Posterior vena cava (tissue), 2 donors: ENCODE measurements at regions not wholly inside any gene's neighbourhood (a gene's known extent, or its start where the extent isn't known, plus 50 kb on each side); places are given as distances from the start of the nearest gene placed in this dataset.

Experiments
- DNase-seq: peaks from one replicate; pipeline ENCODE4 v3.0.0-alpha.2; 2020; ENCODE audit warnings: low spot score
- intact Hi-C, 2 donors: fragments of 100-400 bp; cut with DNase I; formaldehyde crosslinking; loops; one replicate each; pipeline versions ENCODE4 v1.14.1 to v1.14.2; 2022 to 2023
- donor health status: DM: yes; HTN: yes; CAD: no.
- donor health status: DM: yes; HTN: yes; CAD: no.

DNA sequence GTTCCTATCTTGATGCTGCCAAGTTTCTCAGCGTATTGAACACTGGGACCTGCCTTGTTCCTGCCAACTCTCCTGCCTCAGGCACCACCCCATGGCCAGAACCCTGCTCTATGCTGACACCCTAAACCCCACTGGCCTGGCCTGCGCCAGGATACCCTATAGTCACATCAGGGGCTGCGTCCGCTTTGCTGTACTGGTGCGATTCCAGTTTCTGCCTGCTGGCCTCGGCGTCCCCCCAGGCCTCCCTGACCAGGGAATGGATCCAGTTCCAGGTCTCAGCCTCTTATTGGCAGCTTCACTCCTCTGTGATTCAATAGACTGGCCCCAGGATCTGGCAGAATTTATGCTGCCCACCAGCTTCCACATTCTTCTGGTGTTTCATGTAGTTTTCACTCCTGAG, 55.0 kb downstream of the GPR6 start:
- intact Hi-C loops = no loop called here
- no peak for DNase-seq

DNA sequence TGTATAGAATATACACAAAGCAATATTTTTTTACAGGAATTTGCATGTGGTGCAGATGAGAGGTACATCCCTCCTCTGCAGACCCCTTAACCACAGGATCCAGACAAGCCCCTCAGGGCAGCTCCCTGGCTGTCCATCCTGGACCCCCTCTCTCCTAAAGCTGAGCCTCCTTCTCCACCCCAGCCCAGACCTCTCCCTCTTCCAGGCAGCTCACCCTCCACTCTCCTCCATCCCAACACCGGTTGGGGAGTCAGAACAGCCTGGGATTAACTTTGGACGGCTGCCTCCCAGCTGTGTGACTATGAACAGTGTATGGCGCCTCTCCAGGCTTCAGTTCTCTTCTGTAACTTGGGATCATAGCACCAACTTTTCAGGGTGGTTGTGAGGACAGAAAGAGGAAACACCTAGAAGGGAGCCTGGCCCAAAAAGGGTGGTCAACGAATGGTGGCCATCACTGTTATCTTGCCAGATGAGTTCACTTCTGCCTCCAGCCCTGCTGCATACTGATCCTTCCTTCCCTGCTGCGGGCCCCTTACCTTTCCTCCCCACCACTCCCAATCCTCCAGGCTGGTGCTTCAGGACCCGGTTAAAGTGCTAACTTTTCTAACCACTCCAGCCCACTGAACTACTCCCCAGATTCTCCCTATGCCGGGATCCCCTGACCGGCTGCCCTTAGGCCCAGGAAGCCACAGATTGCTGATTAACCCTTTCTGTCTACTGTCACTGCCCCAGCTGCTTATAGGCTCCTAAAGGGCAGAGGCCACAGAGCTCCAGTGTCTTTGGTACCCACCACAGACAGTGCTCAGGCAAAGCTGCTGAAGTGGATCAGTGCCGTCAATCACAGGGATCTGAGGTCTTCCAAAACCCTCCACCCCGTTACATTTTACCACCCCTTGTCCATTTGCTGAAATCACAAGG, 55.9 kb downstream of the GPR6 start:
- intact Hi-C loops = no loop called here
- no peak for DNase-seq

DNA sequence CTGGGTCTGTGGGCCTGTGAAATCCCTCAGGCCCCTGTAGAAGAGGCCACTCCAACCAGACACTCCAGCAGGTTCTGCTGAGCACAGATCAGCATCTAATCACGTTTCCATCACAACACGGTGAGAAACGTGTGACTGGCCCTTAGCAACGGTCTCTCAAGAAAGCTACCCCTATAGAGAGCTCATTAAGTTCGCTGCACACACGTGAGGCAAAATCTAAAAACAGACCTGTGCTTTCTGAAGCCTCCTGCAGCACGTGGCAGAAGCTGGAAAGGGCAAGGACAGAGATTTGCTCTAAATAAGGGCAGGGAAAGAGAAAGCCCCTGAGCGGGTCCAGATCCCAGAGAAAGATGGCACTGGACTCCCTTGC, 56.5 kb downstream of the GPR6 start:
- intact Hi-C loops = loop anchor here in 1 of 2 donors (5.0 kb wide), 1 partner anchor 327 kb away; no protein-coding TSS in a partner anchor
- DNase-seq = no peak

- intact Hi-C loops = loop anchor here in 1 of 2 donors (5.0 kb wide), 1 partner anchor 328 kb away; no protein-coding TSS in a partner anchor
- DNase-seq = no peak
Observed at GRCh38 chr6:110035321-110035720, 57.2 kb downstream of the GPR6 start.

GRCh38 chr6:110036408-110037302, 58.5 kb downstream of the GPR6 start:
- intact Hi-C loops = loop anchor here in 1 of 2 donors (5.0 kb wide), 1 partner anchor 329 kb away; no protein-coding TSS in a partner anchor
- no peak for DNase-seq

- intact Hi-C loops = loop anchor here in 1 of 2 donors (5.0 kb wide), 1 partner anchor 331 kb away; no protein-coding TSS in a partner anchor
- no peak for DNase-seq
Observed at GRCh38 chr6:110037726-110038295, 59.7 kb downstream of the GPR6 start.

- intact Hi-C loops = loop anchor here in 1 of 2 donors (5.0 kb wide), 1 partner anchor 332 kb away; no protein-coding TSS in a partner anchor
- DNase-seq = peak; percentile 94
Observed at GRCh38 chr6:110039364-110039980, 61.4 kb downstream of the GPR6 start.

- intact Hi-C loops = loop anchor here in 1 of 2 donors (5.0 kb wide), 1 partner anchor 333 kb away; no protein-coding TSS in a partner anchor
- DNase-seq = no peak
Observed at GRCh38 chr6:110039981-110040383, 61.9 kb downstream of the GPR6 start.

DNA sequence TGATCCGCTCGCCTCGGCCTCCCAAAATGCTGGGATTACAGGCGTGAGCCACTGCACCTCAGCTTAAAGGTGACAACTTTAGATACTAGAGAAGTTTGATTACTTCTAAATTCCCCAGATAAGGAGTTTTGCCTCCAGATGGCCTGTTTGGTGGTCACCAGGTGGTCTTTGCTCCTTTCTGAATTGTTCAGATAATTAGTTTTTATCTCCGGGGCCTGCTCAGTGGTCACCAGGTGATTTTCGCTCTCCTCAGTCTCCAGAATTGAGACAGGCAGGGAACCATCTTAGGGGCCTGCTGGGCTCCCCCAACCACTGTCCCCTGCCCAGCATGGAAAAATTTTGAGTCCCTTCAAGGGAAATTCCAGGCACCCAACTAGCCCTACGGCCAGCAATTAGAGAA, 62.6 kb downstream of the GPR6 start:
- DNase-seq = no peak
- intact Hi-C loops = no loop called here

GRCh38 chr6:110041126-110041525, 63.0 kb downstream of the GPR6 start:
- DNase-seq = no peak
- intact Hi-C loops = no loop called here

- no peak for DNase-seq
- intact Hi-C loops = no loop called here
Observed at GRCh38 chr6:110041830-110042229, 63.7 kb downstream of the GPR6 start.

- no peak for DNase-seq
- intact Hi-C loops = no loop called here
Observed at GRCh38 chr6:110042670-110043296, 64.7 kb downstream of the GPR6 start.

GRCh38 chr6:110043366-110043994, 65.4 kb downstream of the GPR6 start:
- no peak for DNase-seq
- intact Hi-C loops = no loop called here

DNA sequence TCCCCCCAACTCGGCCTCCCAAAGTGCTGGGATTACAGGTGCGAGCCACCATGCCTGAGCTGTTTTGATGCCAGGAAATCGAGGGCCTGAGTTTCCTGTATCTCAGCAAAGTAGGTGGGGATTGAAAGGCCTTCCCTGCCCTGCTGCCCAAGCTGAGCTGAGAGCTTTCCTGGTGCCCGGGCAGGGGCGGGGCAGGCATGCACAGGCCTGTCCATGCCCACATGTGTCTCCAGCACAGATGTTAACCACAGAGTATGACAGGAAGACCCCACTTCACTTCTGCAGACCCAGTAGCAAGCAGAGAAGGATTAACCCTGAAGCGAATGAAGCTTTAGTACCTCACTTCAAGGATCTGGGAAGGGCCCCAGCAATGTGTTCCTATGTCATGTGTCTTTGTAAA, 66.0 kb downstream of the GPR6 start:
- no peak for DNase-seq
- intact Hi-C loops = no loop called here

DNA sequence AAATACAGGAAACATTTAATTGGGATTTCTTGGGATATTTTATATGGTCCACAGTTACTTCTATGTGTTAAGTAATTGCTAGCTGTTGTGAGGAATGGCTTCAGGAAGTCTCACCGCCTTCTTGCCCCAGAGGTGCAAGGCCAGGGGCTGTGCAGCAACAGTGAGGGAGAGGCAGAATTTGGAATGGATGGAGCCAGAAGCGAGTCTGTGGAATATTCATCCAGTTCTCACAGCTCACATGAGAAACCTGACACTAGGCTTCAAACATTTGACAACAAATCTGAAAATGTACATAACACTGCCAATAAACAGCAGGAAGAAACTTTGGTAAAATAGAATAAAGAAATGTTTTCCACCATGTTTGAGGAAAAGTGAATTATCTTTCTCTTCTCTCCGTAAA, 66.5 kb downstream of the GPR6 start:
- intact Hi-C loops = no loop called here

DNA sequence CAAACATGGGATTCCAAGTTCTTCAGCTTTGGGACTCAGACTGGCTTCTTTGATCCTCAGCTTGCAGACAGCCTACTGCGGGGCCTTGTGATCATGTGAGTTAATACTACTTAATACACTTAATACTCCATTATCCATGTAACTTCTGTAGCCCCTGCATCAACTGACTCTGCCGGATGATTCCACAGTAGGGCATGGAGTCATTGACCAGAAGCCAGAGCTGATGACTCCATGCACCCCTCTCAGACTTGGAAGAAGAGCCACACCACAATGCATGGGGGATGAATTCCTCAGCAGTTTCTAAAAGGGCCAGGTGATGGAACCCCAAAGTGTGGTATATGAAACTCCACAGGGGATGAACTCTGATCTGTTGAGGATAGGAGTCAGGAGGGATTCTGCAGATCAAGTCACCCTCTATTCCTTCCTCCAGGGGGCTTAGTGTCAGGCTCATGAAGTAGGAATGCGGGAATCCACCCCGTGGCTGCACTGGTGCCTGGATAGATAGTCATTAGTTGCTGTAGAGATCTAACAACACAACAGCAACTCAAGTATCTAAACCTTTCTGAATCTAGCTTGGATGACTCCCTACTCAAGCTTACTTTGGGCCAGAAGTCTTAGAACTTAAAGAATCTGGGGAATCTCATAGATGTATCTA, 70.2 kb downstream of the GPR6 start:
- intact Hi-C loops = no loop called here
- DNase-seq = no peak

More for the DNA sequence above, 66.5 kb downstream of the GPR6 start:
- no peak for DNase-seq

- intact Hi-C loops = no loop called here
- no peak for DNase-seq
Observed at GRCh38 chr6:110049696-110050439, 71.8 kb downstream of the GPR6 start.
